HEK293T (cell line): ENCODE measurements at regions not wholly inside any gene's neighbourhood (a gene's known extent, or its start where the extent isn't known, plus 50 kb on each side); places are given as distances from the start of the nearest gene placed in this dataset.

Source experiments
- FOXM1 ChIP-seq: fragments of 450-650 bp; IDR thresholded peaks from 2 replicates; pipeline ENCODE4 v1.6.1; 2017; ENCODE audit warnings: mild to moderate bottlenecking, borderline replicate concordance
- SP1 ChIP-seq: fragments of 450-650 bp; IDR thresholded peaks from 2 replicates; pipeline ENCODE4 v1.6.1; 2017
- SUZ12 ChIP-seq: fragments of 450-650 bp; IDR thresholded peaks from 2 replicates; pipeline ENCODE4 v1.6.1; 2016; ENCODE audit warnings: mild to moderate bottlenecking

DNA sequence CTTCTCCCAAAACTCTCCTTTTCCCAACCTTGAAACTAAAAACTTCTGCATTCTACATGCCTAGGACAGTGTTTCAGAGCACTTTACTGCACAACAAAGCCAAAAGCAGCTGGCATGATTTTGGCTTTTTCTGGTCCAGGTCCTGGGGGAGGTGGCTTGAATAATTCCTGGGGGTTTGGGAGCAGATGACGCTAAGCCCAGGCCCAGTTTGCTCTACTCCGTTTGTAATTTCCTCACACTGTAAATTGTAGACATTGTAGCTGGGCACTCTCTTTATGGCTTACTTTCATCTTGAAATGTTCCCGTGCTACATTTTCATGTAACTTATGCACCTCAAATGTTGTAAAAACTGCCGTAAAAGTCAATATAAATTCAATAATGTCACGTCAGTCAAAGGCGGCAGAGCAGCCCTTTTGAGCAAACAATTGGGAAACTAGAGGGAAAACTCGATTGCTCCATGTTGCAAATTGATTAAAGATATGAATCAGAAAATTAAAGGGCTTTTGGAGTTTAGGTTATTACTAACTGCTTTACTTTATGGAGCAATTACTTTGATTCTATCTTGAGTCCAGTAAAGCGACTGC lies 373.2 kb upstream of the SLC14A2 start:
- TF ChIP-seq FOXM1 (no peak), SP1 (no peak), SUZ12 (no peak)
